HG03108 (cell line): ENCODE measurements at regions not wholly inside any gene's neighbourhood (a gene's known extent, or its start where the extent isn't known, plus 50 kb on each side); places are given as distances from the start of the nearest gene placed in this dataset.
"Not testable (repeated sequence)": the region's sequence is repeated elsewhere in the genome, so short reads cannot be mapped to it uniquely, and the experiment has no call there.

Experiments
- ATAC-seq: cut with Tn5 transposase; IDR thresholded peaks from one replicate; pipeline ENCODE4 v1.9.1; 2021; ENCODE audit warnings: moderate library complexity; ENCODE audit not compliant: unreplicated experiment

DNA sequence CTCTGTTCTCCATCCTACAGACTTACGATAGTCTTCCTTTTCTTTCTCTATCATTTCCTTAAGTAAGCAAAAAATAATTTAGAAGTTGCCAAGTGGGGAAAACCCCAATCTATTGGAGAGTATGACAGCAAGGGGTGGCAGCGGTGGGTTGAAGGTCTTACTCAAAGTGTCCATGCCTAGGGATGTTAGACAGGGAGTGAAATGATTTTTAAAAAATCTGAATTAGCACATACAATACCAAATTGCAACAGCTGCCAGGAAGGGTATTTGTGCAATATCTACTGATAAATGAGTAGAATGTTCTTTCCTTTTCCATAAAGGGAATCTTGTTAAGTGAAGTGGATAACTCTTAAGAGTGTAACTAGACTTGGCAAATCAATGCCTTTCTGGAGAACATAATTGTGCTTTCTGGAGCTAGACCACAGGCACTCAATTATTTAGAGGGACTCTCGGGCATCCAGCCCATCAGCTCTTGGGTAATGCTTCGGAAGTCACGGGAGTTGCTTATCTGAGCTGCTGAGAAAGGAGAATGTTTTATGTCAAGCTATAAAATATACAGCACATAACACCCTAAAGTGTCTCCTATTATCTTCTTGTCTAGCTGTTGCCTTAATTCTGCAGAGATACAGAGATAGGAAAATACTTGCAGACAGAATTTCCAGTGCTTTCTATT lies 151.5 kb downstream of the KCNJ2 start:
- no peak for ATAC-seq

DNA sequence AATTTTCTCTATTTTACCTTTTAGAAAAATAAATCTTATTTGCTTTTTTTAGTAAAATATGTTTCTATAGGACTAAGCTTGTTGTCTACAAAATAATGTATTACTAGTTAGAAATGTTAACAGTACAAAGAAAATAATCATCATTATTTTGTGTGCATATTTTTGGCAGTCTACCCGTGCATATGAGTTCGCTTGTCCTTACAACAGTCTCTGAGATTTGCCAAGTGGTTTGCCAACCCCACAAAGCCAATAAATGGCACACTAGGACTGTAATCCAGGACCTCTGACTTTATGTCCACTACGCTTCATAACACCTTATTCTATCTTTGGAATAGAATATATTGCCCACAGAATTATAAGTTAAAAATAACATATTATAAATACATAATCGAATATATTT lies 152.0 kb downstream of the KCNJ2 start:
- no peak for ATAC-seq

DNA sequence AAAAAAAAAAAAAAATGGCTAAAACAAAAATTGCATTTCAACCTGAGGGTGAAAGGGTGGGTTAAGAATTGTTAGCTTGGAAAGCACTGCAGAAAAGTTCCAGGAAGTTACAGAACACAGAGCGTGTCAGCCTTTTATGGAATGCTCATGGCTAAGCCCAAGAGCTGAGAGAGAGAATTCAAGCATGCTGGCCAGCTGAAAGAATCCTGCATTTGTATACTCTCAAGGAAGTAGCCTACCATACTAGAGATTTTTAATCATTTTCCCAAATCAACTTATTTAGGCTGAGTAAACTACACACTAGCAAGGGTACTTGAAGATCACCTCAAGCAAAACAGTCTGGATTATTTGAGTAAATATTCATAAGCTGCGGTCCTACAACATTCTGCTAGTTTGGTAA lies 153.9 kb downstream of the KCNJ2 start:
- no peak for ATAC-seq

DNA sequence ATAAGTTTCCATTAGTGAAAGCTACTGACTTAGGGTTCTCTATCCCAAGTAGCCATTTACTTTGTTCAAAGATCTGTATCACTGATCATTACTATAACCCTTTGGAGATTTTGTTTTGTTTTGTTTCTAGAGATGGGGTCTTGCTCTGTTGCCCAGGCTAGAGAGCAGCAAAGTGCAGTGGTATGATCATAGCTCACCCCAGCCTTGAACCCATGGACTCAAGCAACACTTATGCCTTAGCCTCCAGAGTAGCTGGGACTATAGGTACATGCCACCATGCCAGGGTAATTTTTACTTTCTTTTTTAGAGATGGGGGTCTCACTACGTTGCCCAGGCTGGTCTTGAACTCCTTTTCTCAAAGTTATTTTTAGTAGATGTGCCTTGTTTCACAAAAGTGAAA lies 154.7 kb downstream of the KCNJ2 start:
- ATAC-seq, result no peak

DNA sequence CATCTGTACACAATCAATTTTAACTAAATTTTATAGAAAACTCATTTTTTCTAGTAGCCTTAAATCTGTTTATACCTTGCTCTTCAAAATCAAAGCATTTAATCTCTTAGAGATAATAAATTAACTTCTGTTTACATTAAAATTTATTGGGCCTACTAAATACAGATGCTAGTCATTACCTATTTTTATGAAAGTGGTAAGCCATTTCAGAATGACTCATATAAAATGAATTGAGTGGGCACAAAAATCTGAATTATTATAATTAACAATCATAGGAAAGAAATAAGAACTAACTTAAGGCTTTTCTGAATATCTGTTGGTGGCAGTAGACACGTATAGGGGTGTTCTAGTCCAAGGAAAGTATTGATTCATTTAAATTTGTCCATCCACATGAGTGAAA lies 157.9 kb downstream of the KCNJ2 start:
- no peak for ATAC-seq

DNA sequence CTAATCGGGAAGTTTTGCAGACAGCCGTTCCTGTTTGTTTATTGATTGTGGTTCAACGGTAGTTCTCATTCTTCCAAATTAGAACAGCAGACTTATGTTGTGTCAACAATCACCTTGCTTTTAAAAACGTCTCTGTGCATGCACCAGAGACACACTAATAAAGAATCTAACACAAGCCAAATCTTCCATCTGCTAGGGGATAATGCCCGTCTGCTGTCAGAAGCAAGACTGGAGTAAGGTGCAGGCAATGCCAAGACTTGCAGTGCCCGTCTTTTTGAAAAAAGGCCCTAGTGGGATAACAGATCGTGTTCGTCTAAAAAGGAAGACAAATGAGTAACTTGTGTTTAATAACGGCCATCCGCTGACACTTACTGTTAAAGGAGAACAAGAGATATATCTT lies 158.4 kb downstream of the KCNJ2 start:
- ATAC-seq, result no peak

DNA sequence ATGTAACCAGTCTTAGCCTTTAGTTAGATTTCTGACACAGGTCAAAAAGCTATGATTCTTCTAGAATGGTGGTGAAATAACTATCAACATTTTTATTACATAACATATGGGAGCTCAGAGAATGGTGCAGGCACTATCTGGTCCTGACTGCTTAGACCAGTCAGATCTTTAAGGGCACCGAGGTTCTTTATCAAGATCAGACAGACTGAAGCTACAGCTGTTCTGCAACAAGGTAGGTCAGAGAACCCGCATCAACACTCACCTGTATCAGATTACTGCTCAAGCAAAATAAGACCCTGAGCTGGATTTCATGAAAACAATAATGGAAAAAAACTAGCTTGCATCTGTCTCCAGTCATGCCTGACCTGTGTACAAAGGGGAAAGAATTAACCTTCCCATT lies 160.4 kb downstream of the KCNJ2 start:
- ATAC-seq, result no peak

DNA sequence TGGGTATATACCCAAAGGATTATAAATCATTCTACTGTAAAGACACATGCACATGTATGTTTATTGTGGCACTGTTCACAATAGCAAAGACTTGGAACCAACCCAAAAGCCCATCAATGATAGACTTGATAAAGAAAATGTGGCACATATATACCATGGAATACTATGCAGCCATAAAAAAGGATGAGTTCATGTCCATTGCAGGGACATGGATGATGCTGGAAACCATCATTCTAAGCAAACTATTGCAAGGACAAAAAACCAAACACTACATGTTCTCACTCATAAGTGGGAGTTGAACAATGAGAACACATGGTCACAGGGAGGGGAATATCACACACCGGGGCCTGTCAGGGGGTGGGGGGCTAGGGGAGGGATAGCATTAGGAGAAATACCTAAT lies 161.7 kb downstream of the KCNJ2 start:
- ATAC-seq, result not testable (repeated sequence)

DNA sequence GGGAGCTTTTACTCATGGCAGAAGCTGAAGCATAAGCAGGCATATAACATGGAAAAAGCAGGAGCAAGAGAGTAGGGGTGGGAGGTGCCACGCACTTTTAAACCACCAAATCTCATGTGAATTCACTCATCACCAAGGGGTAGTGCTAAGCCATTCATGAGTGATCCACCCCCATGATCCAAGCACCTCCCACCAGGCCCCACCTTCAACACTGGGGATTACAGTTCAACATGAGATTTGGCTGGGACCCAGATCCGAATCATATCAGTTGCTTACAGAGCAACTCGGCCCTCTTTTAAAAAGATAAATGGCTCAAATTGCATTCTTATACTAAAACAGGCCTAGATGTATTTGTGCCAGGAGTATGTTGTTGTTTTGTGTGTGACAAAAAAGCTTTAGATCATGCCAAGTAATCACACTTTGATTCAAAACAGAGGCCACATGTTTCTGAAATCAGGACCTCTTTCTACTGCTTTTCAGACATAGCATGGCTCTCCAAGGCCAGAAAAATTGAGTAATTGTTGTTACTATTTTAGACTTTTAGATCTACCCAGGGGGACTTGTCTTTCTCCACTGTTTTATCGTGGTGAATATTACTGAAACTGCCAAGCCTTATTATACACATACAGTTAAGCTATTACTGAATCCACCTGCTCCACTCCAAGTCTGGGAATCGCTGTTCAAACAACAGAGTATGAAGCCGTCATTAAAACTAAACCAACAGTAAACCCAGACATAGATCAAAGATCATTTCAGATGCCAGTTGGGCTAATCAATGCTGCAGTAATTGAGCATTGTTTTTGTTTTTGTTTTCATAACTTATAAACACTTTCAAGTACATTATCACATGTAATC lies 163.3 kb downstream of the KCNJ2 start:
- no peak for ATAC-seq

DNA sequence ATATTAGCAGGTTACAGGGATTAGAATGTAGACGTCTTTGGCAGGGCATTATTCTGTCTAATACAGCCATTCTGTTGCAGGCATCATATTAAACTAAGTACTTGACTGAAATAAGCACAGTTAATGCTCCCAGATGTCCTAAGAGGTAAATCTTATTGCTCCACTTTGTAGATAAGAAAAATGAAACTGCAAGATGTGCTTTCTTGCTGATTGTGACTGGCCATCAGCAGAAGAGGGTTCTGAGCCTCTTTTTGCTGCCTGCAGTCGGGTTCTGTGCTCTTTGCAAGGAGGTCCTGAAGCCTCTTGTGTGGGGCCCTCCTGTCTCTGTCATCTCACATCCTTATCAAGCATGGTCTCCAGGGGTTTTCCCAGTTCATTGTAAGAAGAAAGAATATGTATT lies 167.1 kb downstream of the KCNJ2 start:
- no peak for ATAC-seq

DNA sequence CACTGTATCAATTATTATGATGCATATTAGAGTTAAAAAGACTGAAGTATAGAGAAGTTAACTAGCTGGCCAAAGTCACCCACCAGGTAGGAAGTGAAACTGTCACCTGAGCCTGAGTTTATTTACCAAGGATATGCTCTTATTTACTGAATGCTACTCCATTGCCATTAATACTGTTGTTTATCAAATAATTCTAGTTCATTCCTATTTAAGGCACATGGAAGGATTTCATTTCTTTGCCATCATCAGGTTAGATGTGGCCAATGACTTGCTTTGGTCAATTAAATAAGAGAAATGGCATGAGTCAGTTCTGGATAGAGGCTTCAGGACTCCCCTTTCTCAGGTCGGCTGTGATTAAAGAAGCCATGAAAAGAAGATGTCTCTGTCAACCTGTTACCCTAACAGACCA lies 169.6 kb downstream of the KCNJ2 start:
- ATAC-seq, result no peak

DNA sequence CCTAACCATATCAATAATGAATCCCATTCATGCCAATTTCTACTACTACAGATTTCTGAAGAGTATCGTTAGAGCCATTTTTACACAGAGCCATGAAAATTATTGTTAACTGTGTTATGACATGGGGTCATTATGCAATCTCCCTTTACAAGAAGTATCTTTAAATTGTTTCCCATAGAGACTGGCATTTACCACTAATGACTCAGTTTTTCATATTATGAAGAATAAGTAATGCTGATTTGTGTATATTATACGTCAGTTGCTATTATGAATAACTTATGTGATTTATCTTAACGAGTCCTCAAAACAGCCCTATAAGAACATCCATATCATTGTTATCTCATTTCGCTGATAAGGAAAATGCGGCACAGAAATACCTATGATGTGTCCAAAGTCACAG lies 173.8 kb downstream of the KCNJ2 start:
- no peak for ATAC-seq

DNA sequence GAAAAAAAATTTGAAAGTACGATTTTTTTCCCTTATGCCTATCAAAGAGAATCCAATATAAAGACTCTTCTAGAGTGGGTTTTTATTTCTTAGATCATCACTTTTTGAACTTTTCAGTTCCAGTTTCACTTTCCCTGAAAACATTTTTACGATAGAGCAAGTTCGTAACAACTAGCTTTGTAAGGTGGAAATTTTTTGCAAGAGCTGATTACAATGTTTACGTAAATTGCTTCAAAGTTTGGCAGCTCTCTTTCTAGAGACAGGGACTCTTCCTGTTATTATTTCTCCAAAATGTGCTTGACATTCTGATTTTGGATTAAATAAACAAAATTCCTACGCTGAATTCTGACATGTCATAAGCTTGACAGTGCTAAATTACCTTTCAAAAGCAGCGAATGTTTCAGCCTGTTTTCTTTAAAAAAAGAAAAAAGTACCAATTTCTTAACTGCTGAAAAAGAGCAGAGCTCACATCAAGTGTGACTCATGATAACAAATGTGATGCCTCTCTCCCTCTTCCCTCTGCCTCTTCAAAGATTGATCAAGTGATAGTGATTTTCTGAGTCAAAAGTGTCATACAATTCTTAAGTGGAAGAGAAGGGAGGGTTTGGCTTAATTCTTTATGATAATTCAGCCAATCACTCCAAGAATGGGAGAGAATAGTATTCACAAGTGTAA lies 175.2 kb downstream of the KCNJ2 start:
- ATAC-seq, result no peak

DNA sequence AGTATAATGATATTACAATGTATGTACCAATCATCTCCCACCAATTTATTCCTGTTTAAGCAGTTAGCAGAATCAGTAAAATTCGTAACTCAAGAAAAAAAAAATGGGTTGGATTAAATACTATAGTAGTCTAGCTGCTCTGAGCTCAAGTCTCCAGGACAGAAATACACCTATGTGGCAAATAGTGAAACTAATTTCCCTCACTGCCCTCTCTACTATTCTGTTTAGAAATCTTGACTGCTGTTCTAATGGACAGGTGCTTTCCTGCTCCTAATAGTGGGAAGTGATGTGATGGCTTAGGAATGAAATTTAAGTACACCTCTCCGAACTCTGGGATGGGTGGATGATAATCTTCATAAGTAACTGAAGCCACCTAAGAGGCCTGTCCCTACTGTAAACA lies 175.7 kb downstream of the KCNJ2 start:
- ATAC-seq, result no peak

DNA sequence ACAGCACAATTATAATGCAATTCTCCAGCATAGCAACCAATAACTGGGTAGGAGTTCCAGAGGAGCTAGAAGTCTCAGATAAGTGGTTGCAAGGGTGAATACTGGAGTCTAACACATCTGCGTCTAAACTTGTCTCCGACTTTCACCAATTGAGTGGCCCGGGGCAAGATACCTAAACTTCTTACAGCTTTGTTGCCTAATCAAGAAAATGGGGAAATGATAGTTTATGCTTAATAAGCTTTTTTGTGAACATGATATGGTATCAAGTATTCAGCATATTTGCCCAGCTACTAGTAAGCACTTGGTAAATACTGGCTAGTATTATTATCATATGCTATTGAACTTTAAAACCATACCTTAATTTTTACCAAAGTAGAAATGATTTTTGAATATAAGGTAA lies 183.5 kb downstream of the KCNJ2 start:
- no peak for ATAC-seq

DNA sequence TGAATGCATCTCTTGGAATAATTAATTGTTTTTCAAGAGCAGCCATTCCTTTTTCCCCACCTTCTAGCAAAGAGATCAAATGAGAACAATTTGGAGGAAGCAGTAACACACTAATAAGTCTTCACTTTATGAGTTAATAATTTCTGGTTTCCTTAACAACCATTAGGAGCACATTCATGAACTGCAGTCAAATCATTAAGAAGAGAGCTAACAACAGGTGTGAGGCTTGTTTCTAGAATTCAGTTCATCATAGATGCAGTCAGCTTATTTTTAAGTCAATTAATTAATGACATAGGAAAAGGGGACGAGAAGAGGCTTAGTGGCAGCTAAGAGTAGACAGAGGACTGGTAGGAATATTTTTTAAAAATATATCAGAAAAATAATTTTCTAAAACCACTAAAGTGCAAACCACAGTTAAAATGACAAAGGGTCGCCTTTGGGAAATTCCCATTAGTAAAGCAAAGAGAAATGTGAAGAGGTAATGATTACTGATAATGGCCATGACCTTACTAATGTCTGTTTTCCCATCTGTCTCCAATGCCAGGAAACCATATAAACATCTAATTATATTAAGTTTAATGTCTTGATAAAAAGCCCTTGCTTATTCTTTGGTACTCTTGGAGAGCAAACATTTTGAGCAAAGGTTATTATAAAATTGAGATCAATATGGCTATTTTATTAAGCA lies 184.2 kb downstream of the KCNJ2 start:
- no peak for ATAC-seq

DNA sequence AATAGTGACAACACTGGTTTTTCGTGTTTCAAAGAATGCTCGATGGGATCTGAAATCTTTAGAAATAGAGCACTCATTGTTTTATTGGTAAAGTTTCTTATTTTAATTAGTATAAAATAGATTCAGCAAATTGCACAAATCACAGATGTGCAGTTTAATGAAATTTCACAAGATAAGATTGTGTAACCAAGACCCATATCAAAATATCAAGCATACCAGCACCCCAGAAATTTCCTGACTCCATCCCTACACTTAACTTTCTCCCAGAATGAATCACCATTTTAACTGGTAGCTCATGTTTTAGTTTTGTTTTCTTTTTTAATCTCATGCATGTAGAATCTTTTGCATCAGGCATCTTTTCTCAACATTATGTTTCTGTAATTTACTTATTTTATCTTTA lies 185.9 kb downstream of the KCNJ2 start:
- no peak for ATAC-seq

DNA sequence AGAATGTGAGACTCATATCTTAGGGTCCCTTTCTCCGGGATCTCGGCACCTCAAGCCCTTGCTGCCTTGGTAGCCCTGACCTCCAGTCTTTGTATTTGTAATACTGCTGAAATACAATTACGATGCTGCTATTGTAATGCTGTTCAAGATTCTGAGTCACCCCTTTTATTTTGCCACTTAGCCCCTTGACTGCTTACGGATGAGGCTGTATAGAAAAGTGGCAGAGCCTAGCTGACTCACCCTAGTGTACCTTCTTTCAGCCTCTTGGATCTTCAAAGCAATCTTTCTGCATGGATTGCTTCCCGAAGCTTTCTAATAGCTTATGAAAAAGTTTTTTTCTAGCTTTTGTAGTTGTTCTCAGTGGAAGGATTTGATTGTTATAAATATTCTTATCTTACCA lies 187.9 kb downstream of the KCNJ2 start:
- no peak for ATAC-seq

DNA sequence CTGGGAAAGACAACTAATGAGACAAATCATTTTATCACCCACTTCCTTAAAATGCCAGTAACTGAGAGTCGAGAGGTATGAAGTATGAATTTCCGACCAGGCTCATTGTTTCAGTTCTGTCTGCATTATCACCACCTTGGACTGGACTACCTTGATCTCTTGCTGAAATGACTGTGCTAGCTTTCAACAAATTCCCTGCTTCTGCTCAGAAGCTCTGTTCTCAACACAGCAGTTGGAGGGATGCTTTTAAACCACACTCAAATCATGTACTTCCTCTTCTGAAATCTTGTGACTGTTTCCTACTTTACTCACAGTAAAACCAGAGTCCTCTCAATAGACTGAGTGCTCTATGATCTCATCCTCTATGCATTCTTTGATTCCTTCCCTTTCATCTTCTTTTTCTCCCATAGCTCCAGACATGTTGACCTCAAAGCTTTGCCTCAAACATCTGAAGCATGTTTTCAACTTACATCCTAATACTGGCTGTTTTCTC lies 195.8 kb downstream of the KCNJ2 start:
- ATAC-seq, result peak; percentile 82

DNA sequence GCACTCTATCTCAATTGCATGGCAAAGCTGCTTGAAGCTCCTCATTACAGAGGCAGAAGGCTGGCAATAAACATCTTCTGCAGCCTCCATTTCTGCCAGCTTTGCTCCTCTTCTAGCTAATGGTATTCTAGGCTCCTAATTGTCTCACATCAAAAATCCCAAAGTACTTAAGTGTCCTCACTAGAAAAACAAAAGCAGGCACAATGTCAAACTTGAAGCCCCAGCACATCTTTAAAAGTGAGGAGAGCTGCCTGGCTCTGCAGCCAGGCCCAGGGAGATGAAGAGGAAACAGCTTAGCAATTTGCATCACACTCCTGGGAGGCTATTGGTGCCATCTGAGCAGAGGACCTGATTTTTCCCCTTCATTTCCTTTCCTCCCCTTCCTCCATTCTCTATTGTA lies 197.1 kb downstream of the KCNJ2 start:
- ATAC-seq, result no peak

DNA sequence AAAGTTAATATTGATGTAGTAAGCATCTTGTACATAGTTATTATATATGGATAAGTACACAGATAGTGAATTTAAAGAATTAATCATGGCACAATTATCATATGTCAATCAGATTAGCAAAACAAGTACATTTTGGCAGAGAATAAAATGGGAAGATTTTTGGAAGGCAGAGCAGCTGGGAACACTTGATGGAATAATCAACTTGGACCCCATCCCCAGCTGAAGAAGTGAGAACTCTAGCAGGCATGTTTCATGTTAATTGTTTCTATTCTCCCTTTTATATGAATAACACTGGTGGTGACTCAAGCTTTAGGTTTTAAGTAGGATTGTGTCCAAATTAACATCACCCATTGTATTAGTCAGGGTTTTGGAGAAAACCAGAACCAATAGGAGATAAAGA lies 198.7 kb downstream of the KCNJ2 start:
- ATAC-seq, result no peak
